ENCODE measurements at regions not wholly inside any gene's neighbourhood (a gene's known extent, or its start where the extent isn't known, plus 50 kb on each side); places are given as distances from the start of the nearest gene placed in this dataset.

- no peak for TF ChIP-seq RAD21 (IDR thresholded peaks at IDR 0.05; ENCODE audit: low read depth)
- TF ChIP-seq USF1 (IDR thresholded peaks at IDR 0.05), result no peak
- TF ChIP-seq TAF1 (IDR thresholded peaks at IDR 0.05; ENCODE audit: low read depth), result no peak
Measured at GRCh38 chr2:65501074-65501473, 68.7 kb upstream of the SPRED2 start.
